ENCODE measurements at regions not wholly inside any gene's neighbourhood (a gene's known extent, or its start where the extent isn't known, plus 50 kb on each side); places are given as distances from the start of the nearest gene placed in this dataset.

GRCh38 chr3:59513570-59513969, 463.7 kb upstream of the CFAP20DC start (continued):
- TF ChIP-seq ESRRA (IDR thresholded peaks at IDR 0.05; ENCODE audit: low read length) = no peak
- no peak for TF ChIP-seq ATF7 (IDR thresholded peaks at IDR 0.05; ENCODE audit: low read depth)
- no peak for TF ChIP-seq SUPT20H (IDR thresholded peaks at IDR 0.05; ENCODE audit: borderline replicate concordance, control insufficient read depth, low read depth, low read length)
- no peak for TF ChIP-seq TCF7 (IDR thresholded peaks at IDR 0.05; ENCODE audit: borderline replicate concordance)
- no peak for TF ChIP-seq ATF2 (IDR thresholded peaks at IDR 0.05; ENCODE audit: low read length)
- no peak for TF ChIP-seq SMC3 (IDR thresholded peaks at IDR 0.05; ENCODE audit: borderline replicate concordance, low read length)
- no peak for TF ChIP-seq PKNOX1 (IDR thresholded peaks at IDR 0.05)

GRCh38 chr3:59512066-59512465, 462.2 kb upstream of the CFAP20DC start:
- ChIA-PET POLR2A (no interaction called here), CTCF (interaction anchor here (0.7 to 1.3 kb wide), 2 partner anchors 56 to 204 kb away, joined by 3 to 4 read pairs; no protein-coding TSS in a partner anchor), SMC1A (ENCODE audit: uncharacterized antibody, unreplicated experiment) (interaction anchor here (0.6 to 2.6 kb wide), 3 partner anchors 36 to 68 kb away, joined by 3 to 7 read pairs (median 4); no protein-coding TSS in a partner anchor), RAD21 (ENCODE audit: unreplicated experiment) (interaction anchor here (1.7 kb wide), 1 partner anchor 60 kb away, joined by 5 read pairs; no protein-coding TSS in a partner anchor)
- no peak overlapping the region for H3K4me2 ChIP-seq (ENCODE audit: control insufficient read depth, insufficient read depth)
- no peak for TF ChIP-seq MEF2B (IDR thresholded peaks at IDR 0.05; ENCODE audit: partially characterized antibody, poor library complexity, severe bottlenecking)
- no peak for TF ChIP-seq SMC3 (IDR thresholded peaks at IDR 0.05; ENCODE audit: borderline replicate concordance, low read length)
- TF ChIP-seq STAT3 (IDR thresholded peaks at IDR 0.05; ENCODE audit: low read depth, low read length) = no peak
- TF ChIP-seq BACH1 (IDR thresholded peaks at IDR 0.05; ENCODE audit: borderline replicate concordance) = no peak
- TF ChIP-seq HDGF (IDR thresholded peaks at IDR 0.05) = no peak
- TF ChIP-seq EED (IDR thresholded peaks at IDR 0.05; ENCODE audit: low read depth) = no peak
- no peak for TF ChIP-seq CHD1 (IDR thresholded peaks at IDR 0.05; ENCODE audit: low read depth, low read length)
- TF ChIP-seq NRF1 (conservative IDR thresholded peaks at IDR 0.05; ENCODE audit: low read depth, low read length) = no peak
- no peak for TF ChIP-seq SUZ12 (IDR thresholded peaks at IDR 0.05; ENCODE audit: unreplicated experiment)
- TF ChIP-seq TBL1XR1 (IDR thresholded peaks at IDR 0.05; ENCODE audit: low read depth, low read length) = no peak
- TF ChIP-seq E2F8 (IDR thresholded peaks at IDR 0.05; ENCODE audit: low read depth, partially characterized antibody) = no peak
- intact Hi-C loops (cut with micrococcal nuclease; ENCODE audit: unreplicated experiment) = no loop called here
- in situ Hi-C loops (cut with MboI) = no loop called here
- no TSS peak for BruUV-seq (replicated peaks)
- no peaks in the 10 kb centered on the region for H3K27me3 ChIP-seq (replicated peaks in 1 of 2; ENCODE audit: control insufficient read depth in 2 of 2, insufficient read depth in 2 of 2, low read length in 1 of 2)
- no peak overlapping the region for H3K27ac ChIP-seq (ENCODE audit: control insufficient read depth, insufficient read depth)
- ATAC-seq = no peak
- no peaks in the 10 kb centered on the region for H4K20me1 ChIP-seq (ENCODE audit: control insufficient read depth, insufficient read depth)
- no peak overlapping the region for H3K4me3 ChIP-seq
- H2AFZ ChIP-seq (ENCODE audit: control insufficient read depth, low read depth, low read length) = no peak overlapping the region
- H3K36me3 ChIP-seq (ENCODE audit: control insufficient read depth in 2 of 2, insufficient read depth in 2 of 2, low read length in 1 of 2) = no peaks in the 10 kb centered on the region
- WGBS (ENCODE audit: insufficient coverage, insufficient replicate concordance, low lambda C conversion rate, missing lambda C conversion rate) = 50% methylated on average over 6 of the region's 6 CpGs
- no peaks in the 10 kb centered on the region; the same call in 2 of the 3 replicates for H3K9me3 ChIP-seq (replicated peaks; ENCODE audit: control insufficient read depth, insufficient read depth, low read length)
- DNase-seq (ENCODE audit: low read depth, low spot score) = no peak
- H3K79me2 ChIP-seq (ENCODE audit: control insufficient read depth, insufficient read depth, low read length) = no peaks in the 10 kb centered on the region
- no peak for FAIRE-seq
- H3K9ac ChIP-seq (ENCODE audit: control insufficient read depth, insufficient read depth, low read length) = no peak overlapping the region
- no peaks in the 10 kb centered on the region for H3K4me1 ChIP-seq (ENCODE audit: control insufficient read depth, insufficient read depth, low read length)
